ENCODE measurements at regions not wholly inside any gene's neighbourhood (a gene's known extent, or its start where the extent isn't known, plus 50 kb on each side); places are given as distances from the start of the nearest gene placed in this dataset.

- Histone ChIP-seq H3K36me3 (ENCODE audit: control insufficient read depth in 2 of 2, extremely low read depth in 1 of 2, insufficient read depth in 2 of 2, low read length in 2 of 2) (no peaks in the 10 kb centered on the region), H3K9me1 (replicated peaks; ENCODE audit: control insufficient read depth, extremely low read depth, insufficient read depth, low read length) (no peaks in the 10 kb centered on the region), H3K4me2 (ENCODE audit: insufficient read depth, low read length) (no peak overlapping the region), H3K27ac (ENCODE audit: insufficient read depth, low read depth, low read length) (no peak overlapping the region), H3K4me1 (ENCODE audit: control insufficient read depth, extremely low read depth, insufficient read depth, low read length) (no peaks in the 10 kb centered on the region), H2AFZ (ENCODE audit: low read depth, low read length) (no peak overlapping the region), H3K79me2 (ENCODE audit: control insufficient read depth, insufficient read depth, low read length) (no peaks in the 10 kb centered on the region), H4K20me1 (replicated peaks; ENCODE audit: control insufficient read depth, extremely low read depth, insufficient read depth, low read length) (no peaks in the 10 kb centered on the region), H3K9me3 (replicated peaks; ENCODE audit: control insufficient read depth, insufficient read depth, low read length) (peaks cover 3% of the 10 kb centered on the region), H3K4me3 (replicated peaks in 1 of 3; ENCODE audit: insufficient read depth in 1 of 3, low read depth in 1 of 3, low read length in 3 of 3) (no peak overlapping the region), H3K27me3 (ENCODE audit: control insufficient read depth in 2 of 2, insufficient read depth in 2 of 2, low read length in 2 of 2) (no peaks in the 10 kb centered on the region), H3K9ac (replicated peaks; ENCODE audit: extremely low read depth, insufficient read depth, low read length) (no peak overlapping the region)
- intact Hi-C loops (cut with micrococcal nuclease): no loop called here
- no peak for DNase-seq (ENCODE audit: low read depth, low spot score)
- POLR2A ChIA-PET: no interaction called here
- TF ChIP-seq POLR2AphosphoS5 (IDR thresholded peaks at IDR 0.05; ENCODE audit: insufficient read depth, low read depth, low read length) (no peak), FOS (IDR thresholded peaks at IDR 0.05; ENCODE audit: borderline replicate concordance, insufficient read depth, low read length) (no peak), JUN (IDR thresholded peaks at IDR 0.05; ENCODE audit: borderline replicate concordance, insufficient read depth, insufficient read length, low read depth) (no peak), MYC (IDR thresholded peaks at IDR 0.05; ENCODE audit: low read depth, low read length) (no peak), POLR2A (IDR thresholded peaks at IDR 0.05; ENCODE audit: low read depth, low read length) (no peak), MAX (IDR thresholded peaks at IDR 0.05; ENCODE audit: insufficient read depth, insufficient read length) (no peak), GATA2 (IDR thresholded peaks at IDR 0.05; ENCODE audit: insufficient read depth, insufficient read length, low read depth, low read length) (no peak), CTCF (IDR thresholded peaks at IDR 0.05; ENCODE audit: extremely low read depth in 1 of 2, insufficient read depth in 1 of 2, low read depth in 1 of 2, low read length in 2 of 2) (no peak), EZH2 (IDR thresholded peaks at IDR 0.05; ENCODE audit: borderline replicate concordance, low read depth, low read length, severe bottlenecking) (no peak)
- dilution Hi-C loops (cut with MboI; ENCODE audit: extremely low pct_ligation_motif_present, low sequenced_read_pairs): no loop called here
- FAIRE-seq: no peak
- CTCF ChIA-PET: no interaction called here
- BruUV-seq (replicated peaks): no TSS peak
These were observed 179.7 kb upstream of the C1orf174 start for GRCh38 chr1:4079815-4080214.
